HepG2 (cell line): ENCODE measurements at regions not wholly inside any gene's neighbourhood (a gene's known extent, or its start where the extent isn't known, plus 50 kb on each side); places are given as distances from the start of the nearest gene placed in this dataset.

Source experiments
- ATAC-seq: fragments of 200-7000 bp; cut with Tn5 transposase; 3 replicates; pipeline ENCODE4 v1.9.1; 2020; ENCODE audit warnings: mild to moderate bottlenecking, moderate library complexity
- BruUV-seq: library from RNA; stranded (reverse); fragments of 400-500 nt; replicated peaks from 2 replicates; lab custom pipeline; 2021; lab: Mats Ljungman, UMichigan
- CTCF ChIA-PET: fragments of 300-600 bp; formaldehyde crosslinking; extraction: SDS; loops from one replicate; lab custom pipeline; 2021; ENCODE audit warnings: low total read pairs, inconsistent platforms, low intra/inter-chr PET ratio; lab: Yijun Ruan, JAX
- POLR2A ChIA-PET: fragments of 350-600 bp; sonication (Branson Sonifier 250); formaldehyde crosslinking; loops from one replicate; lab custom pipeline; 2020; ENCODE audit warnings: antibody characterized with exemption, inconsistent platforms; lab: Yijun Ruan, JAX
- DNase-seq: peaks from one replicate; pipeline ENCODE4 v3.0.0-alpha.2; 2015; ENCODE audit warnings: low spot score
- FAIRE-seq: peaks from 3 replicates; lab custom pipeline; 2011; peaks lifted over from hg19 to GRCh38; lab: Jason Lieb, UNC
- H2AFZ ChIP-seq: one replicate; pipeline ENCODE4 v1.6.1; 2011; ENCODE audit warnings: low read length, inconsistent platforms
- H3K27ac ChIP-seq: fragments of 300-600 bp; 3 replicates; pipeline ENCODE4 v1.8.0; 2011; ENCODE audit warnings: mixed run types, mild to moderate bottlenecking, mixed read lengths, low read length, inconsistent platforms; ENCODE audit not compliant: insufficient read depth; ENCODE audit errors: extremely low read length
- H3K27me3 ChIP-seq, 2 experiments: fragments of 200-600 bp in 1 of 2; 2 replicates in 1 of 2; 3 replicates in 1 of 2; pipeline versions ENCODE4 v1.6.0 to v1.8.0; 2011; ENCODE audit warnings: low read length in 2 of 2, mild to moderate bottlenecking in 2 of 2, moderate library complexity in 2 of 2, inconsistent platforms in 1 of 2; ENCODE audit not compliant: insufficient read depth in 2 of 2, control insufficient read depth in 1 of 2
- H3K36me3 ChIP-seq, 2 experiments: fragments of 200-600 bp in 1 of 2; replicated peaks in 1 of 2; 2 replicates in 1 of 2; 3 replicates in 1 of 2; pipeline versions ENCODE4 v1.5.1 to v1.8.0; 2011; ENCODE audit warnings: low read length in 2 of 2, inconsistent platforms in 1 of 2; ENCODE audit not compliant: insufficient read depth in 2 of 2, control insufficient read depth in 1 of 2
- H3K4me1 ChIP-seq: 2 replicates; pipeline ENCODE4 v1.5.1; 2012; ENCODE audit warnings: low read length, inconsistent platforms; ENCODE audit not compliant: insufficient read depth
- H3K4me2 ChIP-seq: 2 replicates; pipeline ENCODE4 v1.6.0; 2011; ENCODE audit warnings: low read depth, low read length, inconsistent platforms
- H3K4me3 ChIP-seq, 3 experiments: fragments of 200-600 bp in 1 of 3; sonication (generic), shearing (Covaris generic) in 1 of 3; replicated peaks in 1 of 3; 2 replicates each; pipeline ENCODE4 v1.5.1; 2011 to 2016; ENCODE audit warnings: low read length in 3 of 3, inconsistent platforms in 2 of 3, low read depth in 2 of 3, mild to moderate bottlenecking in 2 of 3, control low read depth in 1 of 3, mixed read lengths in 1 of 3; ENCODE audit not compliant: insufficient read depth in 1 of 3
- H3K79me2 ChIP-seq: one replicate; pipeline ENCODE4 v1.6.1; 2011; ENCODE audit warnings: low read length, inconsistent platforms; ENCODE audit not compliant: insufficient read depth
- H3K9ac ChIP-seq: 2 replicates; pipeline ENCODE4 v1.6.0; 2011; ENCODE audit warnings: mild to moderate bottlenecking, low read depth, low read length, inconsistent platforms; ENCODE audit not compliant: insufficient read depth
- H3K9me3 ChIP-seq: 2 replicates; pipeline ENCODE4 v1.5.1; 2012; ENCODE audit warnings: mild to moderate bottlenecking, low read length
- H4K20me1 ChIP-seq: 2 replicates; pipeline ENCODE4 v1.6.0; 2011; ENCODE audit warnings: inconsistent platforms, mild to moderate bottlenecking, low read length, moderate library complexity; ENCODE audit not compliant: insufficient read depth
- ATF7 ChIP-seq, 2 experiments: fragments of 450-650 bp in 1 of 2; sonication (generic) in 1 of 2; formaldehyde crosslinking in 1 of 2; IDR thresholded peaks; 2 replicates each; pipeline versions ENCODE4 v1.4.0 to v1.6.1; 2016 to 2020; ENCODE audit warnings: antibody characterized with exemption in 1 of 2, mild to moderate bottlenecking in 1 of 2, missing genetic modification reagents in 1 of 2
- POLR2AphosphoS2 ChIP-seq: IDR thresholded peaks from 2 replicates; pipeline ENCODE4 v1.6.1; 2011; ENCODE audit warnings: low read depth, low read length, improper control_type of control experiment
- RFXANK ChIP-seq: IDR thresholded peaks from 2 replicates; pipeline ENCODE4 v1.6.1; 2016
- SIX1 ChIP-seq: sonication (generic); formaldehyde crosslinking; IDR thresholded peaks from 2 replicates; pipeline ENCODE4 v1.4.0; 2020; ENCODE audit warnings: missing genetic modification reagents, borderline replicate concordance
- SRF ChIP-seq: IDR thresholded peaks from 2 replicates; pipeline ENCODE4 v1.6.1; 2011; ENCODE audit warnings: mild to moderate bottlenecking, low read depth, low read length, moderate library complexity
- TBX3 ChIP-seq: fragments of 450-650 bp; IDR thresholded peaks from 2 replicates; pipeline ENCODE4 v1.6.1; 2017; ENCODE audit warnings: antibody characterized with exemption, mild to moderate bottlenecking, inconsistent platforms, borderline replicate concordance
- U2AF2 ChIP-seq: fragments of 200-400 bp; formaldehyde crosslinking; IDR thresholded peaks from 2 replicates; pipeline ENCODE4 v1.6.1; 2017; ENCODE audit warnings: low read depth, mild to moderate bottlenecking, low read length
- XBP1 ChIP-seq: sonication (generic); formaldehyde crosslinking; IDR thresholded peaks from 2 replicates; pipeline ENCODE4 v1.5.0; 2020; ENCODE audit warnings: missing genetic modification reagents
- ZNF713 ChIP-seq: sonication (generic); formaldehyde crosslinking; IDR thresholded peaks from 2 replicates; pipeline ENCODE4 v1.4.0; 2020; ENCODE audit warnings: mild to moderate bottlenecking, missing genetic modification reagents
- in situ Hi-C: cut with HindIII; loops from 2 replicates; pipeline ENCODE4 v1.10.0; 2017; ENCODE audit warnings: low pct_unique_long_range_greater_than_20kb; ENCODE audit not compliant: extremely low pct_ligation_motif_present
- intact Hi-C: fragments of 100-400 bp; cut with micrococcal nuclease; formaldehyde crosslinking; loops from one replicate; pipeline ENCODE4 v1.10.0; 2022; ENCODE audit not compliant: unreplicated experiment
- TF ChIP-seq, protein P1 (sequence below): sonication (generic); formaldehyde crosslinking; IDR thresholded peaks from 2 replicates; pipeline ENCODE4 v1.8.1; 2022; ENCODE audit warnings: low read depth, mild to moderate bottlenecking, missing genetic modification reagents
- TF ChIP-seq, protein P2 (sequence below): sonication (generic); formaldehyde crosslinking; conservative IDR thresholded peaks from 2 replicates; pipeline ENCODE4 v1.4.0; 2020; ENCODE audit warnings: mild to moderate bottlenecking, missing genetic modification reagents, moderate library complexity
- TF ChIP-seq, protein P3 (sequence below): sonication (generic); formaldehyde crosslinking; IDR thresholded peaks from 2 replicates; pipeline ENCODE4 v1.8.0; 2022; ENCODE audit warnings: mild to moderate bottlenecking, missing genetic modification reagents, moderate library complexity

DNA sequence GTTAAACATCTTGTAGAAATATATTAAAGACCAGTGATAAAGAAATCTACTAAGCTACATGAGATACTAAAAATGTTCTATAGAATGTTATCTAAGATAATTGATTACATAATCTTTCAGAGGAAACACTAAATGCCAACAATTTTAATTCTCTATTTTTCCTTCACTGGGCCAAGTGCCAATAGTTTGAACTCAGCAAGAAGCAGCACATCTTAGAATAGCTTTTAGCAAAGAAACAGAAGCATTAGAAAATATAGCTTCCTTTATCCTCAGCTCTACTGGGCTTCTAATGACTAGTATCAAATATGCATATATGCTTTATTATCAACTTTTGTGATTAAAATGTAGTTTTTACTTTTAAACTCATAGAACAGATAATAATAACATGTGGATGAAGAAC lies 461.4 kb upstream of the USP15 start:
- no TSS peak for BruUV-seq
- no peaks in the 10 kb centered on the region for H4K20me1 ChIP-seq
- TF ChIP-seq POLR2AphosphoS2 (no peak), XBP1 (CRISPR knock-in tag) (no peak), TBX3 (no peak), ZNF713 (CRISPR knock-in tag) (no peak), SIX1 (CRISPR knock-in tag) (no peak), ATF7 (IDR thresholded peaks at IDR 0.05) (no peak), ATF7 (CRISPR knock-in tag; IDR thresholded peaks at IDR 0.05) (no peak), SRF (no peak), RFXANK (CRISPR knock-in tag) (no peak), U2AF2 (no peak)
- TF ChIP-seq, protein P1, sequence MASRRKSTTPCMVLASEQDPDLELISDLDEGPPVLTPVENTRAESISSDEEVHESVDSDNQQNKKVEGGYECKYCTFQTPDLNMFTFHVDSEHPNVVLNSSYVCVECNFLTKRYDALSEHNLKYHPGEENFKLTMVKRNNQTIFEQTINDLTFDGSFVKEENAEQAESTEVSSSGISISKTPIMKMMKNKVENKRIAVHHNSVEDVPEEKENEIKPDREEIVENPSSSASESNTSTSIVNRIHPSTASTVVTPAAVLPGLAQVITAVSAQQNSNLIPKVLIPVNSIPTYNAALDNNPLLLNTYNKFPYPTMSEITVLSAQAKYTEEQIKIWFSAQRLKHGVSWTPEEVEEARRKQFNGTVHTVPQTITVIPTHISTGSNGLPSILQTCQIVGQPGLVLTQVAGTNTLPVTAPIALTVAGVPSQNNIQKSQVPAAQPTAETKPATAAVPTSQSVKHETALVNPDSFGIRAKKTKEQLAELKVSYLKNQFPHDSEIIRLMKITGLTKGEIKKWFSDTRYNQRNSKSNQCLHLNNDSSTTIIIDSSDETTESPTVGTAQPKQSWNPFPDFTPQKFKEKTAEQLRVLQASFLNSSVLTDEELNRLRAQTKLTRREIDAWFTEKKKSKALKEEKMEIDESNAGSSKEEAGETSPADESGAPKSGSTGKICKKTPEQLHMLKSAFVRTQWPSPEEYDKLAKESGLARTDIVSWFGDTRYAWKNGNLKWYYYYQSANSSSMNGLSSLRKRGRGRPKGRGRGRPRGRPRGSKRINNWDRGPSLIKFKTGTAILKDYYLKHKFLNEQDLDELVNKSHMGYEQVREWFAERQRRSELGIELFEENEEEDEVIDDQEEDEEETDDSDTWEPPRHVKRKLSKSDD (CRISPR knock-in tag), result no peak
- TF ChIP-seq, protein P2, sequence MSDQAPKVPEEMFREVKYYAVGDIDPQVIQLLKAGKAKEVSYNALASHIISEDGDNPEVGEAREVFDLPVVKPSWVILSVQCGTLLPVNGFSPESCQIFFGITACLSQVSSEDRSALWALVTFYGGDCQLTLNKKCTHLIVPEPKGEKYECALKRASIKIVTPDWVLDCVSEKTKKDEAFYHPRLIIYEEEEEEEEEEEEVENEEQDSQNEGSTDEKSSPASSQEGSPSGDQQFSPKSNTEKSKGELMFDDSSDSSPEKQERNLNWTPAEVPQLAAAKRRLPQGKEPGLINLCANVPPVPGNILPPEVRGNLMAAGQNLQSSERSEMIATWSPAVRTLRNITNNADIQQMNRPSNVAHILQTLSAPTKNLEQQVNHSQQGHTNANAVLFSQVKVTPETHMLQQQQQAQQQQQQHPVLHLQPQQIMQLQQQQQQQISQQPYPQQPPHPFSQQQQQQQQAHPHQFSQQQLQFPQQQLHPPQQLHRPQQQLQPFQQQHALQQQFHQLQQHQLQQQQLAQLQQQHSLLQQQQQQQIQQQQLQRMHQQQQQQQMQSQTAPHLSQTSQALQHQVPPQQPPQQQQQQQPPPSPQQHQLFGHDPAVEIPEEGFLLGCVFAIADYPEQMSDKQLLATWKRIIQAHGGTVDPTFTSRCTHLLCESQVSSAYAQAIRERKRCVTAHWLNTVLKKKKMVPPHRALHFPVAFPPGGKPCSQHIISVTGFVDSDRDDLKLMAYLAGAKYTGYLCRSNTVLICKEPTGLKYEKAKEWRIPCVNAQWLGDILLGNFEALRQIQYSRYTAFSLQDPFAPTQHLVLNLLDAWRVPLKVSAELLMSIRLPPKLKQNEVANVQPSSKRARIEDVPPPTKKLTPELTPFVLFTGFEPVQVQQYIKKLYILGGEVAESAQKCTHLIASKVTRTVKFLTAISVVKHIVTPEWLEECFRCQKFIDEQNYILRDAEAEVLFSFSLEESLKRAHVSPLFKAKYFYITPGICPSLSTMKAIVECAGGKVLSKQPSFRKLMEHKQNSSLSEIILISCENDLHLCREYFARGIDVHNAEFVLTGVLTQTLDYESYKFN, result no peak
- TF ChIP-seq, protein P3, sequence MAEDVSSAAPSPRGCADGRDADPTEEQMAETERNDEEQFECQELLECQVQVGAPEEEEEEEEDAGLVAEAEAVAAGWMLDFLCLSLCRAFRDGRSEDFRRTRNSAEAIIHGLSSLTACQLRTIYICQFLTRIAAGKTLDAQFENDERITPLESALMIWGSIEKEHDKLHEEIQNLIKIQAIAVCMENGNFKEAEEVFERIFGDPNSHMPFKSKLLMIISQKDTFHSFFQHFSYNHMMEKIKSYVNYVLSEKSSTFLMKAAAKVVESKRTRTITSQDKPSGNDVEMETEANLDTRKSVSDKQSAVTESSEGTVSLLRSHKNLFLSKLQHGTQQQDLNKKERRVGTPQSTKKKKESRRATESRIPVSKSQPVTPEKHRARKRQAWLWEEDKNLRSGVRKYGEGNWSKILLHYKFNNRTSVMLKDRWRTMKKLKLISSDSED, result no peak
- TF ChIP-seq, all 625 proteins: peak for 0
- Histone ChIP-seq H3K4me1 (no peaks in the 10 kb centered on the region), H3K79me2 (no peaks in the 10 kb centered on the region), H3K9ac (no peak overlapping the region), H3K36me3 (no peaks in the 10 kb centered on the region), H3K27me3 (no peaks in the 10 kb centered on the region), H3K4me3 (no peak overlapping the region), H2AFZ (no peak overlapping the region), H3K4me2 (no peak overlapping the region), H3K27ac (no peak overlapping the region), H3K9me3 (peaks cover 10% of the 10 kb centered on the region; the same call in 1 of the 2 replicates)
- FAIRE-seq (no peak), DNase-seq (no peak), ATAC-seq (no peak)
- POLR2A ChIA-PET, result no interaction called here
- intact Hi-C loops, result no loop called here
- CTCF ChIA-PET, result no interaction called here
- in situ Hi-C loops, result no loop called here
